Panc1 (cell line): ENCODE measurements at regions not wholly inside any gene's neighbourhood (a gene's known extent, or its start where the extent isn't known, plus 50 kb on each side); places are given as distances from the start of the nearest gene placed in this dataset.

Experiments
- CTCF ChIP-seq: fragments of 450-650 bp; IDR thresholded peaks from 2 replicates; pipeline ENCODE4 v1.5.1; 2017; ENCODE audit warnings: mild to moderate bottlenecking
- TCF7L2 ChIP-seq: IDR thresholded peaks from 2 replicates; pipeline ENCODE4 v1.6.1; 2011; ENCODE audit warnings: mild to moderate bottlenecking, low read depth, low read length, inconsistent platforms

- TF ChIP-seq CTCF: no peak
- TF ChIP-seq TCF7L2: no peak
Observed at GRCh38 chr5:39586185-39586584, 161.4 kb upstream of the DAB2 start.
